Activated naive CD4-positive, alpha-beta T cell treated with anti-CD3 and anti-CD28 coated beads for 36 hours (primary cell): ENCODE measurements at regions not wholly inside any gene's neighbourhood (a gene's known extent, or its start where the extent isn't known, plus 50 kb on each side); places are given as distances from the start of the nearest gene placed in this dataset.
"Not testable (repeated sequence)": the region's sequence is repeated elsewhere in the genome, so short reads cannot be mapped to it uniquely, and the experiment has no call there.

ENCODE experiments used
- CTCF ChIA-PET: fragments of 350-600 bp; sonication (Branson Sonifier 250); formaldehyde crosslinking; loops from one replicate; lab custom pipeline; 2021; ENCODE audit warnings: antibody characterized with exemption; lab: Charles Lee
- DNase-seq: peaks from one replicate; pipeline ENCODE4 v3.0.0-alpha.2; 2020
- H3K27ac Mint-ChIP-seq: one replicate; pipeline ENCODE4 v1.8.0; 2021; ENCODE audit warnings: mild to moderate bottlenecking, mixed read lengths
- H3K27me3 Mint-ChIP-seq: one replicate; pipeline ENCODE4 v1.8.0; 2021; ENCODE audit warnings: low read depth, mixed read lengths
- H3K36me3 Mint-ChIP-seq: one replicate; pipeline ENCODE4 v1.8.0; 2021; ENCODE audit warnings: low read depth, mixed read lengths
- H3K4me1 Mint-ChIP-seq: one replicate; pipeline ENCODE4 v1.8.0; 2021; ENCODE audit warnings: low read depth, mixed read lengths
- H3K4me3 Mint-ChIP-seq: one replicate; pipeline ENCODE4 v1.8.0; 2021; ENCODE audit warnings: mild to moderate bottlenecking, moderate library complexity, mixed read lengths
- H3K9me3 Mint-ChIP-seq: one replicate; pipeline ENCODE4 v1.8.0; 2021; ENCODE audit warnings: mixed read lengths
- intact Hi-C: fragments of 100-400 bp; cut with micrococcal nuclease; formaldehyde crosslinking; loops from one replicate; pipeline ENCODE4 v1.15.1; 2023

DNA sequence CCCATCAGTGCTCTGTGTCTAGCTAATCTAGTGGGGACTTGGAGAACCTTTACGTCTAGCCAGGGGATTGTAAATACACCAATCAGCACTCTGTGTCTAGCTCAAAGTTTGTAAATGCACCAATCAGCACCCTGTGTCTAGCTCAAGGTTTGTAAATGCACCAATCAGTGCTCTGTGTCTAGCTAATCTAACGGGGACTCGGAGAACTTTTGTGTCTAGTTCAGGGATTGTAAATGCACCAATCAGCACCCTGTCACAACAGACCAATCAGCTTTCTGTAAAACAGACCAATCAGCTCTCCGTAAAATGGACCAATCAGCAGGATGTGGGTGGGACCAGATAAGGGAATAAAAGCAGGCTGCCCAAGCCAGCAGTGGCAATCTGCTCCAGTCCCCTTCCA, 268.3 kb upstream of the MKLN1 start:
- peak overlapping the region; percentile 82 for H3K27ac Mint-ChIP-seq
- CTCF ChIA-PET, result interaction anchor here (0.8 to 2.1 kb wide), 4 partner anchors 8 to 89 kb away, joined by 3 to 14 read pairs (median 4); no protein-coding TSS in a partner anchor
- H3K9me3 Mint-ChIP-seq, H3K27me3 Mint-ChIP-seq: not testable (repeated sequence)
- peak overlapping the region; percentile 41 for H3K4me3 Mint-ChIP-seq
- peaks cover 68% of the 10 kb centered on the region for H3K4me1 Mint-ChIP-seq
- DNase-seq, result peak; percentile 43
- peaks cover 12% of the 10 kb centered on the region for H3K36me3 Mint-ChIP-seq
- intact Hi-C loops, result loop anchor here (10.0 kb wide), 1 partner anchor 595 kb away; no protein-coding TSS in a partner anchor

DNA sequence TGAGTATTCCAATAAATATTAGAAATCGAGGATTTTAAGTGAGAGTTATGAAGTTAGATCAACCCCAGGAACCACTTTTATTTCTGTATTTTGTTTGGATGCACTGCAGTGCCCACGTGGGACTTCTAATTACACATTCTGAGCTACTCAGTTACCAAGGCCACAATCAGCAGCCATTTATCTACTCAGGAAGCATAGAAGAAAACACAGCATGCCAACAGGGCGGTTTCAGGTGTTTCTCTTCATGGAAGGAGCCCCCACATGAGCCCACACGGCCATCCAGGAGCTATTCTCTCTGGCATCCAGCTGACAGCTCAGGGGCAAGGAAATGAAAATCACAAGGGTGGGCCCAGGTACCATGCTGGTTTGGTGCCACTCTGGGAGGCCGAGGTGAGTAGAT, 266.5 kb upstream of the MKLN1 start:
- peaks cover 12% of the 10 kb centered on the region for H3K36me3 Mint-ChIP-seq
- no peak for DNase-seq

DNA sequence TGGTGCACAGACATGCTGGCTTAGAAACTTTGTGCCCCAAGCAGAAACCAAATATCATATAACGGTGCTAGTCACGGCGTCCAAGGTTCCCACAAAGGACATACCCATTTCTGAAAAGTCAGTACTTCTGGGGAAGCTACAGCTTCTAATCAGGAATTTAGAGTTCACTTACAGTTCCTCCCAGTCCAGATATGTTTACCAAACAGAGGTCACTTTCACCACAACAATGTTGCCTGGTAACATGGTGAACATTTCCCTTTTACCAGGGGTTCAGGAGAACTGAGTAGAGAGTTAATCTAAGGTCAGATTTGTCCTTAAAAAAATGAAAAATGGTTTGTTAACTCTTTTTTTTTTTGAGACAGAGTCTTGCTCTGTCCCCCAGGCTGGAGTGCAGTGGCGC, 265.9 kb upstream of the MKLN1 start:
- Mint-ChIP-seq H3K9me3 (peaks cover 7% of the 10 kb centered on the region), H3K36me3 (peaks cover 12% of the 10 kb centered on the region), H3K4me1 (peaks cover 63% of the 10 kb centered on the region), H3K27me3 (no peaks in the 10 kb centered on the region), H3K4me3 (no peak overlapping the region), H3K27ac (no peak overlapping the region)
- CTCF ChIA-PET, result interaction anchor here (0.9 to 1.7 kb wide), 2 partner anchors 9 to 80 kb away, joined by 3 to 6 read pairs; no protein-coding TSS in a partner anchor
- intact Hi-C loops, result no loop called here
- no peak for DNase-seq

More for the DNA sequence above, 266.5 kb upstream of the MKLN1 start:
- peaks cover 7% of the 10 kb centered on the region for H3K9me3 Mint-ChIP-seq
- H3K27ac Mint-ChIP-seq, result peak overlapping the region; percentile 82
- intact Hi-C loops, result no loop called here
- CTCF ChIA-PET, result interaction anchor here (0.9 to 1.7 kb wide), 2 partner anchors 10 to 79 kb away, joined by 3 to 6 read pairs; no protein-coding TSS in a partner anchor
- no peak overlapping the region for H3K4me3 Mint-ChIP-seq
- H3K27me3 Mint-ChIP-seq, result no peaks in the 10 kb centered on the region
- H3K4me1 Mint-ChIP-seq, result peaks cover 64% of the 10 kb centered on the region

DNA sequence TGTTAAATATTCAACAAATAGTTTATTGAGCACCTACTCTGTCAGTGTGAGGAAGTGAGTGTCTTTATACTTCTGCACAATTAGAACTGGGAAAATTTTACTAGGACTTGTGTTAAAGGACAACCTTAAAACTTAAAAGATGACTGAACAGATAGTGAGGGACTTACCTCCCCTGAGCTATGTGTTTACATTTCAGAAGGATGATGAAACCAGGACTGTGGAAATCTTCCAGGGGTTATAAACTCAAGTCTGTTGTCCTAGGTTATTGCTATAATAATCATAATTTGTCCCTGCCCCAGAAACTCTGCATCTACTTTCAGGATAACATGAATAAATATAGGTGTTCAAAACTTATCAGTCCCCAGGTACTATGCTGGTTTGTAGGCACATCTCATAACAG, 261.0 kb upstream of the MKLN1 start:
- CTCF ChIA-PET, result interaction anchor here (0.6 to 0.9 kb wide), 2 partner anchors 10 to 107 kb away, joined by 3 to 7 read pairs; no protein-coding TSS in a partner anchor
- H3K27ac Mint-ChIP-seq, result peak overlapping the region; percentile 60
- no peak overlapping the region for H3K4me3 Mint-ChIP-seq
- peaks cover 62% of the 10 kb centered on the region for H3K4me1 Mint-ChIP-seq
- DNase-seq, result no peak
- no peaks in the 10 kb centered on the region for H3K27me3 Mint-ChIP-seq
- H3K36me3 Mint-ChIP-seq, result no peaks in the 10 kb centered on the region
- intact Hi-C loops, result no loop called here
- H3K9me3 Mint-ChIP-seq, result no peaks in the 10 kb centered on the region

DNA sequence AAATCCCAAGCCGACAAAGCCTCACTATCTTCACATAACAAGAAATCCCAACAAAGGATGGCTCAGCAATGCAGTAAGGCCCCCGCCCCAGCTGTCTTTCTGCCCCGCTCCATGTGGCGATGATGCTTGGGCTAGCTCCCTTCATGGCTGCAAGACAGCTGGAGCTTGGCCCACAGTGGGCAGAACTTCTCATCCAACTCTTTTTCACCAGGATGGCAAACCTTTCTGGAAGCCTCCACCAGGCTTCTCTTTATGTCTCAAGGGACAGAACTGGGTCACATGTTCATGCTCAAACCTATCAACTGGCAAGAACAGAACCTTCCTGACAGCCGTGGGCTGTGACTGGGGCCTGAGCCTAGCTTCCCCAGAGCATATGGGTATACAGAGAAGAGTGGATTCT, 260.5 kb upstream of the MKLN1 start:
- Mint-ChIP-seq H3K9me3 (no peaks in the 10 kb centered on the region), H3K4me3 (no peak overlapping the region), H3K4me1 (peaks cover 68% of the 10 kb centered on the region), H3K36me3 (no peaks in the 10 kb centered on the region), H3K27me3 (no peaks in the 10 kb centered on the region), H3K27ac (peak overlapping the region; percentile 60)
- DNase-seq, result no peak
- CTCF ChIA-PET, result interaction anchor here (0.6 to 1.9 kb wide), 5 partner anchors 10 to 236 kb away, joined by 3 to 7 read pairs (median 4); no protein-coding TSS in a partner anchor
- intact Hi-C loops, result no loop called here

DNA sequence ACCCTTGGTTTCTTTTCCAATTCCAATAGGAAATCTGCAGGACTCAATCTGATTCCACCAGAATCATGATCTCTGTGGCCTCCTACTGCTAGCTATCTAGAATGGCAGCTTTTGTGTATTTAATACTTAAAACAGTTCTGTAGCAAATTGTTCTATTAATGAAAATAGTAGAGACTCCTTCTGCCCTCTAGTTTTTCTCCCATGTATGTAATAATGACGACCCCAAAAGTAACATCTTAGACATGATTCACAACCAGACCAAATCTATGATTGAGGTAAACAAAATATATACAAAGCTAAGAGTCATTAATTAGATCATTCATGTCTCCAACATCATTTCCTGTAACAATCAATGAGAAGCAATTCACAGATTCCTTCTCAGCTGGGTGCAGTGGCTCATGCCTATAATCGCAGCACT, 259.1 kb upstream of the MKLN1 start:
- Mint-ChIP-seq H3K36me3 (peaks cover under 1% of the 10 kb centered on the region), H3K4me3 (no peak overlapping the region), H3K27ac (peak overlapping the region; percentile 86), H3K4me1 (peaks cover 73% of the 10 kb centered on the region), H3K27me3 (no peaks in the 10 kb centered on the region), H3K9me3 (no peaks in the 10 kb centered on the region)
- CTCF ChIA-PET, result interaction anchor here (0.5 to 2.3 kb wide), 26 partner anchors 9 to 446 kb away, joined by 3 to 14 read pairs (median 4); no protein-coding TSS in a partner anchor
- intact Hi-C loops, result loop anchor here (1.0 kb wide), 7 partner anchors 40 to 445 kb away; partner anchors contain the start of gene MKLN1
- DNase-seq, result no peak

DNA sequence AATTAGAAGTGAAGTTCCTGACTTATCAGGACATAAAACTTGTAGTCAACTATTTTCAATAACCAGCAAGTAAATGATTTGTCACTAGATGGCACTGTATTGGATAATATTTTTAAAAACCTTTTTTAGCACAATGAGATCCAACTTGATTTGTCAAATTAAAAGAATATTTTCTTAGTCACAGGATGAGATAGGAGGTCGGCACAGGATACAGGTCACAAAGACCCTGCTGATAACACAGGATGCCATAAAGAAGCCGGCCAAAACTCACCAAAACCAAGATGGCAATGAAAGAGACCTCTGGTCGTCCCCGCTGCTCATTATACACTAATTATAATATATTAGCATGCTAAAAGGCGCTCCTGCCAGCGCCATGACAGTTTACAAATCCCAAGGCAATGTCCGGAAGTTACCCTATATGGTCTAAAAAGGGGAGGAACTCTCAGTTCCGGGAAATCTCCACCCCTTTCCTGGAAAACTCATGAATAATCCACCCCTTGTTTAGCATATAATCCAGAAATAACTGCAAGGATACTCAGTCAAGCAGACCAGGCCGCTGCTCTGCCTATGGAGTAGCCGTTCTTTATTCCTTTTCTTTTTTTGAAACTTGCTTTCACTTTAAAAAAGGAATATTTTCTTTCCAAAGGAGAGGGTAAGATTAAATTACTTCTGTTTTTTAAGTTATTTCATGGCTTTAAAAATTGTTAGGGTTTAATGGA, 255.7 kb upstream of the MKLN1 start:
- H3K27ac Mint-ChIP-seq, result peak overlapping the region; percentile 77
- peak overlapping the region; percentile 4 for H3K4me3 Mint-ChIP-seq
- CTCF ChIA-PET, result interaction anchor here (1.0 to 1.3 kb wide), 4 partner anchors 15 to 37 kb away, joined by 3 read pairs; no protein-coding TSS in a partner anchor
- H3K36me3 Mint-ChIP-seq, result peaks cover 4% of the 10 kb centered on the region
- intact Hi-C loops, result no loop called here
- H3K27me3 Mint-ChIP-seq, result no peaks in the 10 kb centered on the region
- peak; percentile 33 for DNase-seq
- H3K4me1 Mint-ChIP-seq, result peaks cover 77% of the 10 kb centered on the region
- H3K9me3 Mint-ChIP-seq, result no peaks in the 10 kb centered on the region

DNA sequence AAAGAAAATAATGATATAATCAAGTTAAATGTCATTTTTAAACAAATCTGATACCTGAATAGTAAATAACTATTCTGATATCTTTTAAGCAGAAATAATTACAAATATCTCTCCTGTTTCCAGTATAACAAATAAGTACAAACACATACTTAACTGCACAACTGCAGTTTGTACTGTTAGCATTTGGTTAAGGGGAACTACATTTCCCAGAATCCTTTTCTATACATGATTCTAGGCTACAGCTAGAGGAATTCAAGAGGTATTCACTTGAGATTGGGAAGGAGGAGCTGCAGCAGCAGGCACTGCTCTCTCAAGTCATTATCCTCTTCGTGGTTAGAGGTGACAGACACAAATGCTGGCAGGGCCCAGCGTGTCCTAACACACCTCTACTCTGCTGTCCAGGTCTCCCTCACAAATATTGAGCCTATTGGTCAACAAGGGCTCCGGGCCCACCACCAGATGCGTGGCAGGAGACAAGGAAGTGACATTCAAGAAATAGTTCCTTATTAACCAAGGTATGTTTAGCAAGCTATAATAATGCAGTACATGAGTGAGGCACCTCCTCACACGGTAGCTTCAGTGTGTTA, 255.1 kb upstream of the MKLN1 start:
- Mint-ChIP-seq H3K4me1 (peaks cover 72% of the 10 kb centered on the region), H3K27me3 (no peaks in the 10 kb centered on the region), H3K36me3 (peaks cover 4% of the 10 kb centered on the region), H3K4me3 (no peak overlapping the region), H3K9me3 (no peaks in the 10 kb centered on the region), H3K27ac (peak overlapping the region; percentile 78)
- intact Hi-C loops, result no loop called here
- CTCF ChIA-PET, result interaction anchor here (0.9 to 1.3 kb wide), 5 partner anchors 10 to 230 kb away, joined by 3 read pairs; no protein-coding TSS in a partner anchor
- no peak for DNase-seq

DNA sequence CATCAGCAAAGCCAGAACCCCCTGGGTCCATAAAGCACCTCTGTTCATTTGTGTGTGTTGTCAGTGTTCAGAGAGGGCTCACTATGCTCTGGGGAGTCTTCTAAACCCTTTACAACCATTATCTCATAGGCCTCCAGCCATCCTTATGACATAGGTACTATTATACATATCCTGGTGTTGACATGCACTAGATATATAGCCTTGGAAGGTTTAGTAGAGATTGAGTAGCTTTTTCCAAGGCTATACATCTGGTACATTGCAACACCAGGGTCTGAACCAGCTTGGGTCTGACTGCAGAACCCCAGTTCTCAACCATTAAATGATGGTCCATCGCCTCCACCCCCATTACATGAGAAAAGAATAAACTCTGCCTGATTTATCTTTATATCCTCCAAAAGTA, 253.6 kb upstream of the MKLN1 start:
- no peaks in the 10 kb centered on the region for H3K27me3 Mint-ChIP-seq
- peak overlapping the region; percentile 30 for H3K27ac Mint-ChIP-seq
- H3K4me3 Mint-ChIP-seq, result no peak overlapping the region
- no peaks in the 10 kb centered on the region for H3K9me3 Mint-ChIP-seq
- H3K36me3 Mint-ChIP-seq, result peaks cover 4% of the 10 kb centered on the region
- no peak for DNase-seq
- intact Hi-C loops, result no loop called here
- CTCF ChIA-PET, result no interaction called here
- peaks cover 59% of the 10 kb centered on the region for H3K4me1 Mint-ChIP-seq

DNA sequence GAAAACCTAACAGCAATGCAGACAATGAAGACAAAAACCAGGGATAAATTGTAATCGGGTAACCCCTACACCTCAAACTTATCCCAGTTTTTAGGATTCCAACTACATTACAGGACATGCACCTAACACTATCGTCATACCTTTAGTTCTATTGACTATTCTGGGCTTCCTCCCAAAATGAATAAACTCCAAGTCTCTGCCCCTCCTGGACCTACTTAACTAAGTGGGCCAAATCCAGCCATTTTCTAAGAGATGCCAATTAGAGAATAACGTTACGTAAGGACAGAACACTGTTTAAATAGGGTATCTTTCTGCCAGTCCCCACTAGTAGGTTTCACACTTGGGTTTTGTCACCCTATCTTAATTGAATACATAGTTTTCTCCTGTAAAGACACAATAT, 253.1 kb upstream of the MKLN1 start:
- Mint-ChIP-seq H3K27ac (no peak overlapping the region), H3K27me3 (no peaks in the 10 kb centered on the region), H3K9me3 (no peaks in the 10 kb centered on the region), H3K4me3 (no peak overlapping the region), H3K4me1 (peaks cover 54% of the 10 kb centered on the region), H3K36me3 (peaks cover 4% of the 10 kb centered on the region)
- DNase-seq, result no peak
- CTCF ChIA-PET, result no interaction called here
- intact Hi-C loops, result no loop called here

DNA sequence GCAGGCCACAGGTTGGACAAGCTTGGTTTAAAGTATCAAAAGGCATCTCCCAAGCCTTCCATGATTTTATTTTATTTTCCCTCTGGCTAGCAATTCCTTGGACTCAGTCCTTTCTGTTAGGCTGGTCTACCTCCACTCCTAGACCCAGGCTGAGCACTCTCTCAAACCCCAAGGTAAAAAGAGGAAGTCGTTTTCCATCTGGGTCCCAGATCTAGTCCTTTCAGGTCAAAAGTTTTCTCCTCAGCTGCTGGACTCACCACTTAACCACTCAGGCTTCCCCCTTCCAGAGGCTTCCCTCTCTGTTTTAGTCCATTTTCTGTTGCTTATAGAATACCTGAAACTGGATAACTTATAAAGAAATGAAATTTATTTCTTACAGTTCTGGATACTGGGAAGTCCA, 252.3 kb upstream of the MKLN1 start:
- CTCF ChIA-PET, result interaction anchor here (0.6 kb wide), 1 partner anchor 20 kb away, joined by 3 read pairs; no protein-coding TSS in a partner anchor
- Mint-ChIP-seq H3K27ac (peak overlapping the region; percentile 37), H3K4me1 (peaks cover 49% of the 10 kb centered on the region), H3K27me3 (no peaks in the 10 kb centered on the region), H3K36me3 (peaks cover 4% of the 10 kb centered on the region), H3K9me3 (no peaks in the 10 kb centered on the region), H3K4me3 (no peak overlapping the region)
- no peak for DNase-seq
- intact Hi-C loops, result no loop called here

DNA sequence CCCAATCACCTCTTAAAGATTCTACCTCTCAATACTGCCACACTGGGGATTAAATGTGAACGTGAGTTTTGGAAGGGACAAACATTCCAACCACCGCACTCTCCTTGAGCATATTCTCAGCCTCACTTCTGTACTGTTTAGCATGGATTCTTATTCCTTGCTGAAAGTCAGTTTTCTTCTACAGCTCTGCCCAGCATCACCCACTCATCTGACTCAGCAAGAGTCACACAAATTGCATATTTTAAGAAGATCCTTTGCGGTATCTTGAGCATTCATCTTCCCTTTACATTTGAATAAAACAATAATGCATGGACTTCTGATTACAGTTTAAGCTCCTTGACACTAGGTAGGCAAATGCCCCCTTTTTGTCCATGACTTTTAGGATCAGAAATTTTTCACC, 251.6 kb upstream of the MKLN1 start:
- no peaks in the 10 kb centered on the region for H3K27me3 Mint-ChIP-seq
- H3K36me3 Mint-ChIP-seq, result peaks cover 4% of the 10 kb centered on the region
- no peak for DNase-seq
- H3K9me3 Mint-ChIP-seq, result no peaks in the 10 kb centered on the region
- CTCF ChIA-PET, result no interaction called here
- H3K4me3 Mint-ChIP-seq, result no peak overlapping the region
- H3K4me1 Mint-ChIP-seq, result peaks cover 47% of the 10 kb centered on the region
- peak overlapping the region; percentile 14 for H3K27ac Mint-ChIP-seq
- intact Hi-C loops, result loop anchor here (1.0 kb wide), 1 partner anchor 8 kb away; no protein-coding TSS in a partner anchor
